ENCODE measurements at regions not wholly inside any gene's neighbourhood (a gene's known extent, or its start where the extent isn't known, plus 50 kb on each side); places are given as distances from the start of the nearest gene placed in this dataset.
A peak's percentile ranks its signal among the peaks of the same experiment; 100 is the strongest.
"Not testable (repeated sequence)": the region's sequence is repeated elsewhere in the genome, so short reads cannot be mapped to it uniquely, and the experiment has no call there.

- no peak for DNase-seq
These were observed 81.0 kb downstream of the CPXCR1 start for GRCh38 chrX:88828011-88828410.

GRCh38 chrX:88830111-88830510 lies 83.1 kb downstream of the CPXCR1 start:
- no peak for DNase-seq

- not testable (repeated sequence) for DNase-seq
These were observed 90.7 kb downstream of the CPXCR1 start for GRCh38 chrX:88837721-88838120.

GRCh38 chrX:88838392-88838791 lies 91.4 kb downstream of the CPXCR1 start:
- no peak for DNase-seq

- DNase-seq = not testable (repeated sequence)
These were observed 96.8 kb downstream of the CPXCR1 start for GRCh38 chrX:88843841-88844240.

GRCh38 chrX:88853925-88854324 lies 106.9 kb downstream of the CPXCR1 start:
- no peak for DNase-seq

GRCh38 chrX:88863726-88864125 lies 116.7 kb downstream of the CPXCR1 start:
- DNase-seq = no peak

- DNase-seq = no peak
These were observed 118.6 kb downstream of the CPXCR1 start for GRCh38 chrX:88865634-88866033.

- no peak for DNase-seq
These were observed 134.5 kb downstream of the CPXCR1 start for GRCh38 chrX:88881536-88881935.

- DNase-seq = peak in 1 of 3 donors; percentile 33
These were observed 136.2 kb downstream of the CPXCR1 start for GRCh38 chrX:88883200-88883599.

- no peak for DNase-seq
These were observed 139.9 kb downstream of the CPXCR1 start for GRCh38 chrX:88886908-88887307.

GRCh38 chrX:88903989-88904718 lies 157.1 kb downstream of the CPXCR1 start:
- DNase-seq = no peak

- DNase-seq = peak in 2 of 3 donors; percentile 13 to 35
These were observed 161.0 kb downstream of the CPXCR1 start for GRCh38 chrX:88908056-88908455.

GRCh38 chrX:88937616-88938015 lies 190.6 kb downstream of the CPXCR1 start:
- no peak for DNase-seq

GRCh38 chrX:88940904-88941303 lies 193.9 kb downstream of the CPXCR1 start:
- DNase-seq = no peak

GRCh38 chrX:88944661-88945060 lies 197.6 kb downstream of the CPXCR1 start:
- DNase-seq = no peak

GRCh38 chrX:88956059-88956458 lies 209.0 kb downstream of the CPXCR1 start:
- DNase-seq = not testable (repeated sequence)

- DNase-seq = no peak
These were observed 230.8 kb downstream of the CPXCR1 start for GRCh38 chrX:88977835-88978234.

GRCh38 chrX:88982183-88982582 lies 235.2 kb downstream of the CPXCR1 start:
- no peak for DNase-seq

GRCh38 chrX:88982933-88983332 lies 235.9 kb downstream of the CPXCR1 start:
- DNase-seq = no peak

GRCh38 chrX:88988796-88989195 lies 241.8 kb downstream of the CPXCR1 start:
- DNase-seq = no peak

- DNase-seq = no peak
These were observed 244.0 kb downstream of the CPXCR1 start for GRCh38 chrX:88990882-88991582.

- DNase-seq = no peak
These were observed 244.6 kb downstream of the CPXCR1 start for GRCh38 chrX:88991583-88992132.

Measured in muscle of back (tissue), 3 donors.